ENCODE measurements at regions not wholly inside any gene's neighbourhood (a gene's known extent, or its start where the extent isn't known, plus 50 kb on each side); places are given as distances from the start of the nearest gene placed in this dataset.

GRCh38 chr10:107417446-107417845 is 252.9 kb upstream of the SORCS1 start:
- no peaks in the 10 kb centered on the region for H3K9me3 Mint-ChIP-seq
- DNase-seq (ENCODE audit: low read depth, low spot score): no peak
- no peaks in the 10 kb centered on the region for H3K4me1 Mint-ChIP-seq
- H3K36me3 Mint-ChIP-seq (ENCODE audit: low read depth): no peaks in the 10 kb centered on the region
- TF ChIP-seq, protein P1, sequence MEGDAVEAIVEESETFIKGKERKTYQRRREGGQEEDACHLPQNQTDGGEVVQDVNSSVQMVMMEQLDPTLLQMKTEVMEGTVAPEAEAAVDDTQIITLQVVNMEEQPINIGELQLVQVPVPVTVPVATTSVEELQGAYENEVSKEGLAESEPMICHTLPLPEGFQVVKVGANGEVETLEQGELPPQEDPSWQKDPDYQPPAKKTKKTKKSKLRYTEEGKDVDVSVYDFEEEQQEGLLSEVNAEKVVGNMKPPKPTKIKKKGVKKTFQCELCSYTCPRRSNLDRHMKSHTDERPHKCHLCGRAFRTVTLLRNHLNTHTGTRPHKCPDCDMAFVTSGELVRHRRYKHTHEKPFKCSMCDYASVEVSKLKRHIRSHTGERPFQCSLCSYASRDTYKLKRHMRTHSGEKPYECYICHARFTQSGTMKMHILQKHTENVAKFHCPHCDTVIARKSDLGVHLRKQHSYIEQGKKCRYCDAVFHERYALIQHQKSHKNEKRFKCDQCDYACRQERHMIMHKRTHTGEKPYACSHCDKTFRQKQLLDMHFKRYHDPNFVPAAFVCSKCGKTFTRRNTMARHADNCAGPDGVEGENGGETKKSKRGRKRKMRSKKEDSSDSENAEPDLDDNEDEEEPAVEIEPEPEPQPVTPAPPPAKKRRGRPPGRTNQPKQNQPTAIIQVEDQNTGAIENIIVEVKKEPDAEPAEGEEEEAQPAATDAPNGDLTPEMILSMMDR (conservative IDR thresholded peaks at IDR 0.05): no peak
- H3K4me3 Mint-ChIP-seq: no peak overlapping the region
- no peak overlapping the region for H3K27ac Mint-ChIP-seq (ENCODE audit: unreplicated experiment)
- H3K27me3 Mint-ChIP-seq (ENCODE audit: low read depth): no peaks in the 10 kb centered on the region

GRCh38 chr10:107415446-107415845 is 250.9 kb upstream of the SORCS1 start:
- DNase-seq (ENCODE audit: low read depth, low spot score): no peak
- Mint-ChIP-seq H3K9me3 (no peaks in the 10 kb centered on the region), H3K4me1 (no peaks in the 10 kb centered on the region), H3K27ac (ENCODE audit: unreplicated experiment) (no peak overlapping the region), H3K4me3 (no peak overlapping the region), H3K36me3 (ENCODE audit: low read depth) (no peaks in the 10 kb centered on the region), H3K27me3 (ENCODE audit: low read depth) (no peaks in the 10 kb centered on the region)
- TF ChIP-seq, protein P1 (conservative IDR thresholded peaks at IDR 0.05): no peak

DNA sequence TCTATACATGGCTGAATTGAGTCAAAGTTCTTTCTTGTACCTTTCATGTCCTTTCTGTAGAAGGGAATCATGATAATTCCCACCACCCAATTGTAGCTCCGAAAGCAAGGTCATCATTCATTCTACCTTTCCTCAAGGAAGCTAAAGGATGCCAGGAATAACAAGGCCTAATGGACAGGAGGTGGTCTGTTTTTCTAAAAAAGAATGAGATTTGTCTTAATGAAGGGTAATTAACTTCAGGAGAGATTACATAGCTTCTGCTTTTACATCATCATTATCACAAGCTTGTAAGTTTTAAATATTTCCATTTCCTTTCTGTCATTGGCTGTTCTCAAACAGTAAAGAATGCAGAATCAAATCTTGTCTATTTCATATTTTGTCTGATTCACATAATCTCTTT is 249.5 kb upstream of the SORCS1 start:
- Mint-ChIP-seq H3K9me3 (no peaks in the 10 kb centered on the region), H3K36me3 (ENCODE audit: low read depth) (no peaks in the 10 kb centered on the region), H3K27me3 (ENCODE audit: low read depth) (no peaks in the 10 kb centered on the region), H3K4me3 (no peak overlapping the region), H3K4me1 (peaks cover 4% of the 10 kb centered on the region), H3K27ac (ENCODE audit: unreplicated experiment) (no peak overlapping the region)
- DNase-seq (ENCODE audit: low read depth, low spot score): no peak
- TF ChIP-seq, protein P1 (conservative IDR thresholded peaks at IDR 0.05): no peak

GRCh38 chr10:107409522-107409921 is 245.0 kb upstream of the SORCS1 start:
- Mint-ChIP-seq H3K9me3 (no peaks in the 10 kb centered on the region), H3K4me1 (peaks cover 12% of the 10 kb centered on the region), H3K36me3 (ENCODE audit: low read depth) (no peaks in the 10 kb centered on the region), H3K4me3 (no peak overlapping the region), H3K27me3 (ENCODE audit: low read depth) (no peaks in the 10 kb centered on the region), H3K27ac (ENCODE audit: unreplicated experiment) (no peak overlapping the region)
- DNase-seq (ENCODE audit: low read depth, low spot score): no peak
- TF ChIP-seq, protein P1 (conservative IDR thresholded peaks at IDR 0.05): peak; percentile 48

- Mint-ChIP-seq H3K9me3 (peaks cover 6% of the 10 kb centered on the region), H3K4me1 (no peaks in the 10 kb centered on the region), H3K27me3 (ENCODE audit: low read depth) (no peaks in the 10 kb centered on the region), H3K36me3 (ENCODE audit: low read depth) (no peaks in the 10 kb centered on the region), H3K4me3 (no peak overlapping the region), H3K27ac (ENCODE audit: unreplicated experiment) (no peak overlapping the region)
- DNase-seq (ENCODE audit: low read depth, low spot score): no peak
- TF ChIP-seq, protein P1 (conservative IDR thresholded peaks at IDR 0.05): no peak
These were observed 233.6 kb upstream of the SORCS1 start for GRCh38 chr10:107398115-107398514.

DNA sequence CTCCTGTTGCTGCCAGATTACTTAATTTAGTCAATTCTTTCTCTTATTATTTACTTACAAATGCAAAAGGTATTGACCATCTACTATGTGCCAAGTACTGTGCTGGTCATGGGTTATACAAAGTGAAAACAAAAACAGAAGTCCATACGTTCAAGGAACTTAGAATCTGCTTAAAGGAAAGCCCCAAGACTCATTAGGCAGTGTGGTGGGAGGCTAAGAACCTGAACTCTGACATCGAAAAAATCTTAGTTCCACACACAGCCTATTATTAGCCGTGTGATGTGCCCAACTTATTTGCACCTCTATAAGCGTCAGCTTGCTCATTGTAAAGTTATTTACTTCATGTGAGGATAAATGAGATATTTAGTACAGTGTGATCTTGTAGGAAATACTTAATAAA is 227.4 kb upstream of the SORCS1 start:
- TF ChIP-seq, protein P1 (conservative IDR thresholded peaks at IDR 0.05): no peak

More for the DNA sequence above, 227.4 kb upstream of the SORCS1 start:
- H3K4me3 Mint-ChIP-seq: no peak overlapping the region
- no peak for DNase-seq (ENCODE audit: low read depth, low spot score)
- no peak overlapping the region for H3K27ac Mint-ChIP-seq (ENCODE audit: unreplicated experiment)
- H3K4me1 Mint-ChIP-seq: no peaks in the 10 kb centered on the region
- H3K9me3 Mint-ChIP-seq: peaks cover 3% of the 10 kb centered on the region
- H3K27me3 Mint-ChIP-seq (ENCODE audit: low read depth): no peaks in the 10 kb centered on the region
- H3K36me3 Mint-ChIP-seq (ENCODE audit: low read depth): no peaks in the 10 kb centered on the region

All from neural crest cell (in vitro differentiated cells).